H1 (cell line): ENCODE measurements at regions not wholly inside any gene's neighbourhood (a gene's known extent, or its start where the extent isn't known, plus 50 kb on each side); places are given as distances from the start of the nearest gene placed in this dataset.

Source experiments
- CTCF ChIA-PET: fragments of 300-600 bp; sonication (Branson Sonifier 250); formaldehyde crosslinking; loops from one replicate; lab custom pipeline; 2021; ENCODE audit not compliant: partially characterized antibody; lab: Charles Lee
- POLR2A ChIA-PET: fragments of 300-600 bp; sonication (Branson Sonifier 250); formaldehyde crosslinking; loops from one replicate; lab custom pipeline; 2021; ENCODE audit warnings: inconsistent platforms; ENCODE audit not compliant: partially characterized antibody; lab: Charles Lee
- DNase-seq, 2 experiments: peaks; one replicate each; pipeline versions ENCODE4 v3.0.0 to v3.0.0-alpha.2; 2010 to 2022; ENCODE audit warnings: low spot score in 2 of 2, low read depth in 1 of 2, mixed read lengths in 1 of 2
- FAIRE-seq: peaks from 2 replicates; lab custom pipeline; 2011; peaks lifted over from hg19 to GRCh38; lab: Jason Lieb, UNC
- H2AFZ ChIP-seq: 2 replicates; pipeline ENCODE4 v1.8.1; 2012; ENCODE audit warnings: low read length, inconsistent platforms
- H2AK5ac ChIP-seq: 2 replicates; pipeline ENCODE4 v1.6.1; 2013; ENCODE audit warnings: low read depth, low read length
- H2BK120ac ChIP-seq: replicated peaks from 2 replicates; pipeline ENCODE3; 2013; ENCODE audit warnings: low read depth, low read length, inconsistent platforms
- H2BK12ac ChIP-seq: 2 replicates; pipeline ENCODE4 v1.6.1; 2013; ENCODE audit warnings: low read depth, low read length
- H2BK15ac ChIP-seq: 2 replicates; pipeline ENCODE4 v1.6.1; 2013; ENCODE audit warnings: low read length
- H2BK20ac ChIP-seq: 2 replicates; pipeline ENCODE4 v1.6.1; 2013; ENCODE audit warnings: low read length
- H2BK5ac ChIP-seq: 2 replicates; pipeline ENCODE4 v1.6.1; 2013; ENCODE audit warnings: low read depth, low read length
- H3K14ac ChIP-seq: 2 replicates; pipeline ENCODE4 v1.6.1; 2013; ENCODE audit warnings: inconsistent platforms; ENCODE audit not compliant: insufficient read length
- H3K18ac ChIP-seq: 2 replicates; pipeline ENCODE4 v1.6.1; 2013; ENCODE audit warnings: low read length; ENCODE audit errors: extremely low read depth
- H3K23ac ChIP-seq: 2 replicates; pipeline ENCODE4 v1.6.1; 2013; ENCODE audit warnings: inconsistent platforms; ENCODE audit not compliant: insufficient read length
- H3K23me2 ChIP-seq: 2 replicates; pipeline ENCODE4 v1.6.1; 2013; ENCODE audit warnings: low read depth, low read length
- H3K27ac ChIP-seq: 2 replicates; pipeline ENCODE4 v1.6.1; 2011; ENCODE audit warnings: low read depth, low read length, inconsistent platforms
- H3K27me3 ChIP-seq, 4 experiments: replicated peaks in 1 of 4; 1 replicate in 1 of 4; 2 replicates in 3 of 4; pipeline versions ENCODE4 v1.6.1 to v1.8.1; 2011 to 2013; ENCODE audit warnings: low read length in 3 of 4, mild to moderate bottlenecking in 3 of 4, inconsistent platforms in 2 of 4, mixed read lengths in 2 of 4, moderate library complexity in 1 of 4; ENCODE audit not compliant: control insufficient read depth in 3 of 4, insufficient read depth in 3 of 4; ENCODE audit errors: extremely low read depth in 1 of 4
- H3K36me3 ChIP-seq, 4 experiments: 2 replicates each; pipeline versions ENCODE4 v1.6.1 to v1.8.1; 2011 to 2013; ENCODE audit warnings: mild to moderate bottlenecking in 4 of 4, low read length in 3 of 4, moderate library complexity in 2 of 4, control low read depth in 1 of 4, inconsistent platforms in 1 of 4; ENCODE audit not compliant: insufficient read depth in 4 of 4, control insufficient read depth in 2 of 4
- H3K4ac ChIP-seq: replicated peaks from 2 replicates; pipeline ENCODE3; 2013; ENCODE audit warnings: low read length, low read depth, mixed read lengths, inconsistent platforms; ENCODE audit not compliant: insufficient read length
- H3K4me1 ChIP-seq, 4 experiments: replicated peaks in 1 of 4; 1 replicate in 1 of 4; 2 replicates in 3 of 4; pipeline versions ENCODE4 v1.6.1 to v1.8.1; 2011 to 2013; ENCODE audit warnings: low read length in 3 of 4, inconsistent platforms in 2 of 4, mixed read lengths in 1 of 4; ENCODE audit not compliant: insufficient read depth in 4 of 4, control insufficient read depth in 3 of 4
- H3K4me2 ChIP-seq, 2 experiments: 2 replicates each; pipeline versions ENCODE4 v1.6.1 to v1.8.1; 2011 to 2013; ENCODE audit warnings: low read depth in 2 of 2, low read length in 2 of 2, control low read depth in 1 of 2, inconsistent platforms in 1 of 2, mild to moderate bottlenecking in 1 of 2; ENCODE audit not compliant: insufficient read depth in 1 of 2
- H3K4me3 ChIP-seq, 4 experiments: fragments of 200-600, 300-600 bp in 1 of 4; sonication (generic), shearing (Covaris generic), sonication (Bioruptor Twin) in 1 of 4; 2 replicates each; pipeline versions ENCODE4 v1.5.1 to v1.8.1; 2011 to 2016; ENCODE audit warnings: low read length in 4 of 4, low read depth in 3 of 4, control low read depth in 2 of 4, inconsistent platforms in 2 of 4, mild to moderate bottlenecking in 2 of 4, mixed read lengths in 1 of 4, moderate library complexity in 1 of 4; ENCODE audit not compliant: insufficient read depth in 2 of 4; ENCODE audit errors: extremely low read depth in 1 of 4
- H3K56ac ChIP-seq: replicated peaks from 2 replicates; pipeline ENCODE3; 2013; ENCODE audit warnings: low read depth, mild to moderate bottlenecking, mixed read lengths, low read length, inconsistent platforms; ENCODE audit not compliant: insufficient read length
- H3K79me1 ChIP-seq: 2 replicates; pipeline ENCODE4 v1.6.1; 2013; ENCODE audit warnings: low read depth, low read length, control low read depth
- H3K79me2 ChIP-seq, 2 experiments: 2 replicates each; pipeline versions ENCODE4 v1.6.1 to v1.8.1; 2012 to 2013; ENCODE audit warnings: low read length in 2 of 2, mild to moderate bottlenecking in 2 of 2, inconsistent platforms in 1 of 2; ENCODE audit not compliant: insufficient read depth in 2 of 2, control insufficient read depth in 1 of 2
- H3K9ac ChIP-seq, 4 experiments: replicated peaks in 1 of 4; 1 replicate in 1 of 4; 2 replicates in 3 of 4; pipeline versions ENCODE4 v1.6.1 to v1.8.1; 2011 to 2013; ENCODE audit warnings: low read depth in 3 of 4, low read length in 3 of 4, control low read depth in 2 of 4, mild to moderate bottlenecking in 2 of 4, moderate library complexity in 2 of 4, inconsistent platforms in 1 of 4; ENCODE audit errors: extremely low read depth in 1 of 4
- H3K9me3 ChIP-seq, 2 experiments: 2 replicates each; pipeline versions ENCODE4 v1.6.1 to v1.8.1; 2012 to 2013; ENCODE audit warnings: mild to moderate bottlenecking in 2 of 2, moderate library complexity in 2 of 2, control low read depth in 1 of 2, inconsistent platforms in 1 of 2, low read depth in 1 of 2, low read length in 1 of 2, mixed read lengths in 1 of 2; ENCODE audit not compliant: insufficient read depth in 2 of 2
- H4K20me1 ChIP-seq, 2 experiments: replicated peaks in 1 of 2; 2 replicates each; pipeline versions ENCODE3 to v1.8.1; 2011 to 2013; ENCODE audit warnings: inconsistent platforms in 2 of 2, low read length in 2 of 2, mild to moderate bottlenecking in 1 of 2; ENCODE audit not compliant: insufficient read depth in 2 of 2, control insufficient read depth in 1 of 2
- H4K5ac ChIP-seq: 2 replicates; pipeline ENCODE4 v1.6.1; 2013; ENCODE audit warnings: low read length, low read depth, mixed read lengths, inconsistent platforms; ENCODE audit not compliant: insufficient read length
- H4K8ac ChIP-seq: 2 replicates; pipeline ENCODE4 v1.8.0; 2013; ENCODE audit warnings: mild to moderate bottlenecking, moderate library complexity, low read length, inconsistent platforms; ENCODE audit not compliant: insufficient read depth; ENCODE audit errors: extremely low read depth
- H4K91ac ChIP-seq: replicated peaks from 2 replicates; pipeline ENCODE3; 2013; ENCODE audit warnings: low read length, mixed read lengths, inconsistent platforms; ENCODE audit not compliant: insufficient read length
- BCL11A ChIP-seq, 2 experiments: IDR thresholded peaks; one replicate each; pipeline ENCODE4 v1.6.1; 2011; ENCODE audit warnings: low read depth in 2 of 2, low read length in 2 of 2, mild to moderate bottlenecking in 2 of 2
- CEBPB ChIP-seq: IDR thresholded peaks from 2 replicates; pipeline ENCODE4 v1.6.1; 2012; ENCODE audit warnings: low read depth, low read length
- SUZ12 ChIP-seq: fragments of 200-600 bp; sonication (generic); IDR thresholded peaks from 2 replicates; pipeline ENCODE4 v1.6.1; 2012; ENCODE audit warnings: mild to moderate bottlenecking, inconsistent platforms, low read length, moderate library complexity, mixed read lengths
- WGBS, 2 experiments: shearing (Covaris generic) in 1 of 2; methylation state at CpG; one replicate each; pipeline versions ENCODE4 v1.1.6 to v1.1.7; 2013 to 2015; ENCODE audit warnings: low lambda C conversion rate in 2 of 2, mixed read lengths in 2 of 2, inconsistent platforms in 1 of 2, low coverage in 1 of 2, missing lambda C conversion rate in 1 of 2; ENCODE audit not compliant: insufficient replicate concordance in 2 of 2, insufficient coverage in 1 of 2, insufficient read length in 1 of 2; ENCODE audit errors: extremely low coverage in 1 of 2, missing lambda C conversion rate in 1 of 2; 5-methylcytosine and 5-hydroxymethylcytosine counted together
- TF ChIP-seq, protein P1 (sequence below): IDR thresholded peaks from 2 replicates; pipeline ENCODE4 v1.6.1; 2012; ENCODE audit warnings: inconsistent platforms

DNA sequence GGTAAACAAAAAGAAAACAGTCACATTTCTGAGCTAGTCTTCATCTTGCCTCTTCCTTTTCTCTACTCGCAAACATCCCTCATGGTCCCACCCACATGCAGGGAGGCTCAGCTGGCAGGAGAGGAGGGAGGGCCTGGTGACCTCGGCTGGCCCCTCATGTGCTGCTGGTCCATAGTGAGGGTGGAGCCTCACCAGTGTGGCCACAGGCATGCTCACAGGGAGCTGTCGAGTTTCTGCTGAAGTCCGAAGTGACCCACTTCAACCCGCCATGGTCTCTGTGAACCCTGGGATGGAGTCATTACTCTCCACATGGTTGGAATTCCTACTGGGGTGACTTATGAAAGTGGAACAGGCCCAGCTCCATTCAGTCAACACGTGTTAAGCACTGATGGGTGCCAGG, 253.4 kb downstream of the RHOU start:
- Histone ChIP-seq H4K8ac (no peak overlapping the region), H3K27me3 (no peaks in the 10 kb centered on the region; a peak in 1 of 7 replicates), H3K14ac (no peak overlapping the region), H3K18ac (0 out of 2 replicates have a peak overlapping the region, but pooled peaks have one; percentile 53), H3K4me1 (peaks cover 0 to 6% (median 5%) of the 10 kb centered on the region in 4 experiments; a peak in 5 of 7 replicates), H3K23me2 (no peaks in the 10 kb centered on the region), H3K36me3 (no peaks in the 10 kb centered on the region), H2AK5ac (no peak overlapping the region), H3K23ac (no peak overlapping the region), H3K9me3 (no peaks in the 10 kb centered on the region), H3K4me2 (no peak overlapping the region; a peak in 1 of 4 replicates), H3K4me3 (no peak overlapping the region), H2BK20ac (no peak overlapping the region)
- no peak for FAIRE-seq
- POLR2A ChIA-PET: interaction anchor here (0.9 to 1.5 kb wide), 2 partner anchors 12 to 162 kb away, joined by 3 to 4 read pairs; no protein-coding TSS in a partner anchor
- CTCF ChIA-PET: interaction anchor here (0.6 to 2.7 kb wide), 6 partner anchors 9 to 324 kb away, joined by 3 to 13 read pairs (median 4); no protein-coding TSS in a partner anchor
- TF ChIP-seq CEBPB: no peak
- TF ChIP-seq, protein P1, sequence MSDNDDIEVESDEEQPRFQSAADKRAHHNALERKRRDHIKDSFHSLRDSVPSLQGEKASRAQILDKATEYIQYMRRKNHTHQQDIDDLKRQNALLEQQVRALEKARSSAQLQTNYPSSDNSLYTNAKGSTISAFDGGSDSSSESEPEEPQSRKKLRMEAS: 0 out of 2 replicates have a peak, but pooled peaks have one; percentile 17
- no peak for TF ChIP-seq BCL11A (IDR thresholded peaks at IDR 0.05; ENCODE audit: low read depth in 2 of 2, low read length in 2 of 2)
- TF ChIP-seq SUZ12: no peak
- TF ChIP-seq, all 59 proteins: peak for 1
- Histone ChIP-seq H4K5ac (no peak overlapping the region), H2BK12ac (no peak overlapping the region), H3K4ac (no peak overlapping the region), H4K20me1 (no peaks in the 10 kb centered on the region), H3K79me2 (no peaks in the 10 kb centered on the region), H2BK5ac (no peak overlapping the region), H2BK120ac (no peak overlapping the region), H4K91ac (no peak overlapping the region), H3K27ac (no peak overlapping the region), H3K9ac (no peak overlapping the region), H3K79me1 (no peaks in the 10 kb centered on the region), H2AFZ (no peak overlapping the region), H3K56ac (no peak overlapping the region), H2BK15ac (no peak overlapping the region)
- WGBS, 2 experiments: 77% methylated on average over 6 of the region's 6 CpGs; no CpG with 5 or more reads in 1 of the 2 experiments
- no peak for DNase-seq
